ENCODE measurements at regions not wholly inside any gene's neighbourhood (a gene's known extent, or its start where the extent isn't known, plus 50 kb on each side); places are given as distances from the start of the nearest gene placed in this dataset.

GRCh38 chr2:147468349-147468748 is 376.5 kb upstream of the ACVR2A start:
- DNase-seq (ENCODE audit: low spot score): no peak

GRCh38 chr2:147467441-147467840 is 377.4 kb upstream of the ACVR2A start:
- no peak for DNase-seq (ENCODE audit: low spot score)

- no peak for DNase-seq (ENCODE audit: low spot score)
These were observed 380.0 kb upstream of the ACVR2A start for GRCh38 chr2:147464737-147465357.

GRCh38 chr2:147463881-147464520 is 380.8 kb upstream of the ACVR2A start:
- no peak for DNase-seq (ENCODE audit: low spot score)

GRCh38 chr2:147460155-147460554 is 384.7 kb upstream of the ACVR2A start:
- DNase-seq (ENCODE audit: low spot score): no peak

- DNase-seq (ENCODE audit: low spot score): no peak
These were observed 388.1 kb upstream of the ACVR2A start for GRCh38 chr2:147456779-147457178.

- DNase-seq (ENCODE audit: low spot score): no peak
These were observed 392.8 kb upstream of the ACVR2A start for GRCh38 chr2:147451902-147452515.

GRCh38 chr2:147450661-147451510 is 393.9 kb upstream of the ACVR2A start:
- DNase-seq (ENCODE audit: low spot score): no peak

- no peak for DNase-seq (ENCODE audit: low spot score)
These were observed 395.4 kb upstream of the ACVR2A start for GRCh38 chr2:147449323-147449991.

- no peak for DNase-seq (ENCODE audit: low spot score)
These were observed 402.0 kb upstream of the ACVR2A start for GRCh38 chr2:147442816-147443215.

- DNase-seq (ENCODE audit: low spot score): no peak
These were observed 403.6 kb upstream of the ACVR2A start for GRCh38 chr2:147441182-147441581.

- DNase-seq (ENCODE audit: low spot score): no peak
These were observed 404.1 kb upstream of the ACVR2A start for GRCh38 chr2:147440734-147441133.

GRCh38 chr2:147439986-147440385 is 404.8 kb upstream of the ACVR2A start:
- DNase-seq (ENCODE audit: low spot score): no peak

GRCh38 chr2:147438882-147439281 is 405.9 kb upstream of the ACVR2A start:
- no peak for DNase-seq (ENCODE audit: low spot score)

GRCh38 chr2:147433822-147434221 is 411.0 kb upstream of the ACVR2A start:
- no peak for DNase-seq (ENCODE audit: low spot score)

- DNase-seq (ENCODE audit: low spot score): no peak
These were observed 414.4 kb upstream of the ACVR2A start for GRCh38 chr2:147430408-147430807.

GRCh38 chr2:147428120-147428747 is 416.6 kb upstream of the ACVR2A start:
- no peak for DNase-seq (ENCODE audit: low spot score)

- DNase-seq (ENCODE audit: low spot score): no peak
These were observed 419.3 kb upstream of the ACVR2A start for GRCh38 chr2:147425437-147426029.

GRCh38 chr2:147424766-147425165 is 420.1 kb upstream of the ACVR2A start:
- DNase-seq (ENCODE audit: low spot score): no peak

- no peak for DNase-seq (ENCODE audit: low spot score)
These were observed 423.7 kb upstream of the ACVR2A start for GRCh38 chr2:147420947-147421675.

- no peak for DNase-seq (ENCODE audit: low spot score)
These were observed 424.3 kb upstream of the ACVR2A start for GRCh38 chr2:147420517-147420916.

Data from hematopoietic multipotent progenitor cell treated with erythropoietin and hydrocortisone succinate and interleukin-3 and kit ligand, for 15 days (in vitro differentiated cells).